Adrenal gland (tissue), 5 donors: ENCODE measurements at regions not wholly inside any gene's neighbourhood (a gene's known extent, or its start where the extent isn't known, plus 50 kb on each side); places are given as distances from the start of the nearest gene placed in this dataset.

Source experiments
- CTCF ChIP-seq, 6 experiments: fragments of 450-650 bp in 4 of 6; fragments of 200-600 bp in 2 of 6; sonication (generic) in 1 of 6; IDR thresholded peaks; 1 replicate in 5 of 6; 2 replicates in 1 of 6; pipeline versions ENCODE4 v1.5.1 to v1.8.0; 2016 to 2021; ENCODE audit warnings: antibody characterized with exemption in 6 of 6, mild to moderate bottlenecking in 2 of 6, moderate library complexity in 1 of 6
- POLR2A ChIP-seq, 2 donors: fragments of 450-650 bp; IDR thresholded peaks; one replicate each; pipeline ENCODE4 v1.6.1; 2017; ENCODE audit warnings: antibody characterized with exemption in 2 of 2, mild to moderate bottlenecking in 2 of 2, moderate library complexity in 1 of 2
- donor health status: DM: no; HTN: no; CAD: no.

GRCh38 chr16:87117936-87118335 lies 199.3 kb downstream of the C16orf95 start:
- TF ChIP-seq CTCF (IDR thresholded peaks at IDR 0.05) (no peak), POLR2A (IDR thresholded peaks at IDR 0.05) (no peak)
